ENCODE measurements at regions not wholly inside any gene's neighbourhood (a gene's known extent, or its start where the extent isn't known, plus 50 kb on each side); places are given as distances from the start of the nearest gene placed in this dataset.

DNA sequence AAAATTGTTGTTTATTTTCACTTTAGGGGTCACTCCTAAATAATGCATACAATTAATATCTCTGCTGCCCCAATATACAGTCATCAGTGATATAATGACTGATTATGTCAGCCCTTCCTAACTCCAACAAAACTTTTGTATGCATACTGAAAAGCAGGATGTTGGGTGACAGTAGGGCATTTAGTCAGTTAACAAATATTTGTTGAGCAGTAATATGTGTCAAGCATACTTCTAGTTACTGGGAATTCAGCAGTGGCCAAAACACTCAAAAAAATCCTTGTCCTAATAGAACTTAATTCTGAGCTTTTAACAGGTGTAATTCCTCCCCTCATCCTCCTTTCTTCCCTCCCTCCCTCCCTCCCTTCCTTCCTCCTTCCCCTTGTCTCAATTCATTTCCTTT, 560.7 kb upstream of the KLHL1 start:
- no peaks in the 10 kb centered on the region for H3K79me1 ChIP-seq (replicated peaks; ENCODE audit: low read length, poor library complexity, severe bottlenecking)
- H2AFZ ChIP-seq (ENCODE audit: low read depth, low read length), result no peak overlapping the region
- peak; percentile 17 for DNase-seq
- H3K4ac ChIP-seq (ENCODE audit: low read depth in 1 of 2, low read length in 2 of 2), result no peak overlapping the region
- no peak overlapping the region for H3K14ac ChIP-seq (ENCODE audit: low read length in 2 of 2)
- no peak overlapping the region for H4K8ac ChIP-seq (ENCODE audit: low read length)
- no peak overlapping the region for H3K18ac ChIP-seq (ENCODE audit: low read depth in 1 of 2, low read length in 2 of 2)
- no peak overlapping the region for H3K27ac ChIP-seq (ENCODE audit: low read length, poor library complexity, severe bottlenecking)
- no peaks in the 10 kb centered on the region for H3K9me3 ChIP-seq (ENCODE audit: control insufficient read depth, low read length)
- no peak overlapping the region for H3K4me2 ChIP-seq (ENCODE audit: low read length, poor library complexity, severe bottlenecking)
- H4K91ac ChIP-seq (ENCODE audit: low read length), result no peak overlapping the region
- H3K36me3 ChIP-seq (ENCODE audit: control insufficient read depth in 1 of 2, insufficient read depth in 2 of 2, low read depth in 1 of 2, low read length in 2 of 2), result no peaks in the 10 kb centered on the region
- H2BK120ac ChIP-seq (ENCODE audit: low read depth, low read length), result no peak overlapping the region
- H2BK5ac ChIP-seq (ENCODE audit: low read depth, low read length, poor library complexity, severe bottlenecking), result no peak overlapping the region
- H3K4me1 ChIP-seq (ENCODE audit: control insufficient read depth, insufficient read depth, low read depth, low read length), result no peaks in the 10 kb centered on the region
- no peak overlapping the region for H3K9ac ChIP-seq (ENCODE audit: low read length)
- H2AK5ac ChIP-seq (ENCODE audit: low read length, severe bottlenecking), result no peak overlapping the region
- no peaks in the 10 kb centered on the region for H3K27me3 ChIP-seq (ENCODE audit: control insufficient read depth in 1 of 2, insufficient read depth in 1 of 2, low read length in 2 of 2)
- H3K23ac ChIP-seq (ENCODE audit: low read length in 2 of 2), result no peak overlapping the region
- no peak overlapping the region for H2BK12ac ChIP-seq (ENCODE audit: low read length in 2 of 2)
- H3K4me3 ChIP-seq (ENCODE audit: insufficient read depth in 1 of 2, low read depth in 1 of 2, low read length in 2 of 2), result no peak overlapping the region
- no peak overlapping the region for H2BK15ac ChIP-seq (ENCODE audit: low read depth, poor library complexity, severe bottlenecking)

DNA sequence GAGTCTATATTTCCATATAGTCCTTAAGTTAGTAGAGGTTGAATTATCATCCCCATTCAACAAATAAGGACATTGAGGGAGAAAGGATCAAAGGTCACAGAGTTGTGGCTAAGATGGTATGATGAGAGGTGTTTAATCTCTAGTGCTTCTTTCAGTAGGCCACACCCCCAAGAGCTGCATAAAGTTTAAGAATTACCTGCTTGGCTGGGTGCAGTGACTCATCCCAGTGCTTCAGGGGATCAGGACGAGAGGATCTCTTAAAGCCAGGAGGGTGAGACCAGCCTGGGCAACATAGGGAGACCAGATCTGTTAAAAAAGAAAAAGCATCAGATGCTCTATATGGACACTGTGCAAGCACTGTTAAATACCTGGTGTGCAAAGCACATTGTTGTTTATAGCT, 560.0 kb upstream of the KLHL1 start:
- Histone ChIP-seq H3K4me1 (ENCODE audit: control insufficient read depth, insufficient read depth, low read depth, low read length) (no peaks in the 10 kb centered on the region), H2BK120ac (ENCODE audit: low read depth, low read length) (no peak overlapping the region), H3K4me3 (ENCODE audit: insufficient read depth in 1 of 2, low read depth in 1 of 2, low read length in 2 of 2) (no peak overlapping the region), H3K79me1 (replicated peaks; ENCODE audit: low read length, poor library complexity, severe bottlenecking) (no peaks in the 10 kb centered on the region), H3K27me3 (ENCODE audit: control insufficient read depth in 1 of 2, insufficient read depth in 1 of 2, low read length in 2 of 2) (no peaks in the 10 kb centered on the region), H3K4me2 (ENCODE audit: low read length, poor library complexity, severe bottlenecking) (no peak overlapping the region), H2BK12ac (ENCODE audit: low read length in 2 of 2) (no peak overlapping the region), H3K9me3 (ENCODE audit: control insufficient read depth, low read length) (no peaks in the 10 kb centered on the region), H2AK5ac (ENCODE audit: low read length, severe bottlenecking) (no peak overlapping the region), H2AFZ (ENCODE audit: low read depth, low read length) (no peak overlapping the region), H3K18ac (ENCODE audit: low read depth in 1 of 2, low read length in 2 of 2) (no peak overlapping the region), H3K23ac (ENCODE audit: low read length in 2 of 2) (no peak overlapping the region), H3K14ac (ENCODE audit: low read length in 2 of 2) (no peak overlapping the region), H4K8ac (ENCODE audit: low read length) (no peak overlapping the region), H3K27ac (ENCODE audit: low read length, poor library complexity, severe bottlenecking) (no peak overlapping the region), H3K9ac (ENCODE audit: low read length) (no peak overlapping the region), H2BK15ac (ENCODE audit: low read depth, poor library complexity, severe bottlenecking) (no peak overlapping the region), H2BK5ac (ENCODE audit: low read depth, low read length, poor library complexity, severe bottlenecking) (no peak overlapping the region), H3K36me3 (ENCODE audit: control insufficient read depth in 1 of 2, insufficient read depth in 2 of 2, low read depth in 1 of 2, low read length in 2 of 2) (no peaks in the 10 kb centered on the region), H3K4ac (ENCODE audit: low read depth in 1 of 2, low read length in 2 of 2) (no peak overlapping the region), H4K91ac (ENCODE audit: low read length) (no peak overlapping the region)
- no peak for DNase-seq
- WGBS, result 38% methylated on average over 1 of the region's 1 CpG

GRCh38 chr13:70666883-70667556, 558.8 kb upstream of the KLHL1 start:
- Histone ChIP-seq H3K14ac (ENCODE audit: low read length in 2 of 2) (no peak overlapping the region), H3K27ac (ENCODE audit: low read length, poor library complexity, severe bottlenecking) (no peak overlapping the region), H3K9me3 (ENCODE audit: control insufficient read depth, low read length) (no peaks in the 10 kb centered on the region), H3K18ac (ENCODE audit: low read depth in 1 of 2, low read length in 2 of 2) (no peak overlapping the region), H3K36me3 (ENCODE audit: control insufficient read depth in 1 of 2, insufficient read depth in 2 of 2, low read depth in 1 of 2, low read length in 2 of 2) (no peaks in the 10 kb centered on the region), H2AK5ac (ENCODE audit: low read length, severe bottlenecking) (no peak overlapping the region), H3K4ac (ENCODE audit: low read depth in 1 of 2, low read length in 2 of 2) (no peak overlapping the region), H3K4me1 (ENCODE audit: control insufficient read depth, insufficient read depth, low read depth, low read length) (no peaks in the 10 kb centered on the region), H2BK12ac (ENCODE audit: low read length in 2 of 2) (no peak overlapping the region), H3K27me3 (ENCODE audit: control insufficient read depth in 1 of 2, insufficient read depth in 1 of 2, low read length in 2 of 2) (no peaks in the 10 kb centered on the region), H3K4me3 (ENCODE audit: insufficient read depth in 1 of 2, low read depth in 1 of 2, low read length in 2 of 2) (no peak overlapping the region), H2BK5ac (ENCODE audit: low read depth, low read length, poor library complexity, severe bottlenecking) (no peak overlapping the region), H3K79me1 (replicated peaks; ENCODE audit: low read length, poor library complexity, severe bottlenecking) (no peaks in the 10 kb centered on the region), H3K9ac (ENCODE audit: low read length) (no peak overlapping the region), H2BK120ac (ENCODE audit: low read depth, low read length) (no peak overlapping the region), H2AFZ (ENCODE audit: low read depth, low read length) (no peak overlapping the region), H3K23ac (ENCODE audit: low read length in 2 of 2) (no peak overlapping the region), H2BK15ac (ENCODE audit: low read depth, poor library complexity, severe bottlenecking) (no peak overlapping the region), H4K8ac (ENCODE audit: low read length) (no peak overlapping the region), H3K4me2 (ENCODE audit: low read length, poor library complexity, severe bottlenecking) (no peak overlapping the region), H4K91ac (ENCODE audit: low read length) (no peak overlapping the region)
- no peak for DNase-seq
- WGBS, result 100% methylated on average over 1 of the region's 1 CpG

DNA sequence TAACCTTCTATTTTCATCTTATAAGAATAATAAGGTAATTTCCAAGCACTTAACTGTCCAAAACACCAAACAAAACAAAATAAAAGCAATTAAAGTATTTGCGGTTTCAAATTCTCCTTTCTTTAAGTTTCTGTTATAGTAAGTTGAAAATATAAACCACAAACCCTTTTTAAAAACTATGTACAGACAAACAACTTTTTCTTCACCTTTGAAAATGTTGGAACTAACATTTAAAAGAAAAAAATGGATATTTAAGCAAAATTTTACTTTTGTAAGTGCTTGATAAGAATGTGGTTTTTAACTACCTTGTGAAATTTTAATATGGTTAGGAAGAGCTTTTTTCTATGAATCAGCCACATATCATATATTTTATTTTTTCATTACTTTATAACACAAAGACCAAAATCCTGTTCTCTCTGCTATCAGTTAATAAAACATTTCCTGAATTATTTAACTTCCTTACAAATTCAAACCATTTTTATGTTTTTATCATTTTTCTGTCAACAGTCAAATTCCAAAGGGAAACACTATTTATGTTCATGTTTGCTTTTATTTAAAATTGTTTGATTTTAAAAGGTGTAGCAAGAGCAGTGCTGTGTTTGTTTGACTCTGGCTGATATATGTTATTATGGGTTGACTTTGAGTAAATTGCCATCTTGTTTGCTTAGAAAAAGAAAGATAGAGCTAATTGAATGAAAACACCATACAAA, 554.1 kb upstream of the KLHL1 start:
- Histone ChIP-seq H3K9ac (ENCODE audit: low read length) (no peak overlapping the region), H2BK15ac (ENCODE audit: low read depth, poor library complexity, severe bottlenecking) (no peak overlapping the region), H3K4me2 (ENCODE audit: low read length, poor library complexity, severe bottlenecking) (no peak overlapping the region), H3K27ac (ENCODE audit: low read length, poor library complexity, severe bottlenecking) (no peak overlapping the region), H3K9me3 (ENCODE audit: control insufficient read depth, low read length) (no peaks in the 10 kb centered on the region), H2AFZ (ENCODE audit: low read depth, low read length) (no peak overlapping the region), H3K4ac (ENCODE audit: low read depth in 1 of 2, low read length in 2 of 2) (no peak overlapping the region), H2BK5ac (ENCODE audit: low read depth, low read length, poor library complexity, severe bottlenecking) (no peak overlapping the region), H2BK120ac (ENCODE audit: low read depth, low read length) (no peak overlapping the region), H4K8ac (ENCODE audit: low read length) (no peak overlapping the region), H3K79me1 (replicated peaks; ENCODE audit: low read length, poor library complexity, severe bottlenecking) (no peaks in the 10 kb centered on the region), H3K4me3 (ENCODE audit: insufficient read depth in 1 of 2, low read depth in 1 of 2, low read length in 2 of 2) (no peak overlapping the region), H3K36me3 (ENCODE audit: control insufficient read depth in 1 of 2, insufficient read depth in 2 of 2, low read depth in 1 of 2, low read length in 2 of 2) (no peaks in the 10 kb centered on the region), H3K4me1 (ENCODE audit: control insufficient read depth, insufficient read depth, low read depth, low read length) (no peaks in the 10 kb centered on the region), H4K91ac (ENCODE audit: low read length) (no peak overlapping the region), H3K27me3 (ENCODE audit: control insufficient read depth in 1 of 2, insufficient read depth in 1 of 2, low read length in 2 of 2) (no peaks in the 10 kb centered on the region), H3K18ac (ENCODE audit: low read depth in 1 of 2, low read length in 2 of 2) (no peak overlapping the region), H3K14ac (ENCODE audit: low read length in 2 of 2) (no peak overlapping the region), H2BK12ac (ENCODE audit: low read length in 2 of 2) (no peak overlapping the region), H3K23ac (ENCODE audit: low read length in 2 of 2) (no peak overlapping the region), H2AK5ac (ENCODE audit: low read length, severe bottlenecking) (no peak overlapping the region)
- DNase-seq, result no peak
- WGBS, result no CpG with 5 or more reads among the region's 1 CpG
